ENCODE measurements at regions not wholly inside any gene's neighbourhood (a gene's known extent, or its start where the extent isn't known, plus 50 kb on each side); places are given as distances from the start of the nearest gene placed in this dataset.
A peak's percentile ranks its signal among the peaks of the same experiment; 100 is the strongest.

DNA sequence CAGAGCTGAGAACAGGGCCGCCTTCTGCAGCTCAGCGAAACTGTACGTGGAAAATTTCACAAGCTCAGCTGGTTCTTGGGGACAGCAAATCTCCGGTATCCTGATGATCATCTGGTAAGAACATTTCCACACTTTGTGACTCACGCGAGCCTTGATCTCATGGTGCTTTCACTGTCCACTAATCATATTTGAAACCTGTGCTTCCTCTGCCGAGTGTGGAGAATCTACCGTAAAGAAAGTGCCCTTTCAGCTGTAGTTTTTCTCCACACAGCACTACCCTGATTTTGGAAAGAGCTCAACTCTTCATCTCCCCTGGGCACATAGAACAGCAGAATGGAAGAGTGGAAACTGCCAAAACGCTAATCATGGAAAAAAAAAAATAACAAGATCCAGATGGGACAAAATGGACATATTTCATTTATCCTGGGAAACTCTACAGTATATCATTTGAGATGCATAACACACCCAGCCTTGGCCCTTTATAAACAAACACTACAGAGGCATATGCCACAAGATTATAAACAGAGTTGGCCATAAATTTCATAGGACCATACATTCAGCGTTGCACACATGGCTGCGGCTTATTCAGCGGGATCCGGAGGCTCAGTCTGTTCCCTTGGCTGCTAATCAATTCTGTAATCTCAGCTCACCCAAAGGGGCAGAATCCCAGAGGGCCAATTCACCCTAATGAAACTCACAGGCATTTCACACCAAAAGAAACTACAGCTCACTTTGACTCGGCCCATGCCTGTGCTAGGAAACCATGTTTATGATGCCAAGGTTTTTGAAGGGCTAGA is 434.5 kb downstream of the HDGFL1 start:
- DNase-seq = no peak

DNA sequence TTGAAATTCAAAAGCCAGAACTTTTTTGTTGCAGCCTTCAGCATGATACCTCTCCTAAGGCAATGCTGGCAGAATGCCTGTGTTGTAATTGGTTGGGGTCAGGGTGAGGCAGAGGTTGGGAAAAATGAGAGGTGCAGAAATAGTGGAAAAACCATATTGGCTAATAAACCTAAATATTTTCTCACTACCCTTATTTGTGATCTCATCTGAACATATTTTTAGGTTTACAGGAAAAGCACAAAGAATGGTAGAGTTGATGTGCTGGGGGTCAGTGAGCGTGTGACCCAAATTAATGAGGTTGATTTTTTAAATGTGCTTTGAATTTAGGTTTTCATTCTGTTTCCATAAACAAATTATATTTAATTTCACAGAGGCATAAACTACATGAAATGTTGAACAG is 437.3 kb downstream of the HDGFL1 start:
- no peak for DNase-seq

DNA sequence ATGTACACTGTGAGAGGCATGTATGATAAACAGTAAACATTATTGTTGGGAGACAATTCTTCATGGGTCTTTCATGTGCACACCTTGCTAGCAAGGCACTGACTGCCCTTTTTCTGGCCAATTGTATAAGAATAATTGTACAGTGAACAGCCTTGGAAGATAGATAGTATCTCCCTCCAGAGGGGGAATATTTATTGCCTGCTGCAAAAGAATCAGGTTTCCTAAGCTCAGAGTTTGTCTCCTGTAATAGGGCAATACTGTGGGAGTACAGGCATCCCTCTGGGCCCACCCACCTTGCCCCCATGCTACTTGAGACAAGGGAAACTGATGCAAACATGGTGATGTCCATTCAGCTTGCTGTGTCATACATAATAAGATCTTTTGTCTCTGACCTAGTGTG is 442.2 kb downstream of the HDGFL1 start:
- DNase-seq = no peak

DNA sequence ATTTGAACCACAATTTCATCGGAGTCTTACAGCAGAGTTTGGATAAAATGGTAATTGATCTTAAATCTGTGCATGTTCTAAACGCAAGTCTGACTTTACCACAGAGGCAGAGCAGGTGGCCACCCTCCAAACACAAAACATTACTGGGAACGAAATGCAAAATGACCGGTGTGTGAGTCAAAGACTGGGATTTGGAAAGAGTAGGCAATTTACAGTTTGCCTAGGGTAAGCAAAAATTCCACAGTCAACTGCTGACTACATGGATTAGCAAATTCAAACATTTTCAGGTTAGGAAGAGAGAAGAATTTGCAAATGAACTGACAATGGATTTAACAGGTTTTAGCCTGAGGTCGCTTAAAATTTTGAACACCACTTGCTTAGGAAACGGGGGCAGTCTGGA is 444.4 kb downstream of the HDGFL1 start:
- no peak for DNase-seq

DNA sequence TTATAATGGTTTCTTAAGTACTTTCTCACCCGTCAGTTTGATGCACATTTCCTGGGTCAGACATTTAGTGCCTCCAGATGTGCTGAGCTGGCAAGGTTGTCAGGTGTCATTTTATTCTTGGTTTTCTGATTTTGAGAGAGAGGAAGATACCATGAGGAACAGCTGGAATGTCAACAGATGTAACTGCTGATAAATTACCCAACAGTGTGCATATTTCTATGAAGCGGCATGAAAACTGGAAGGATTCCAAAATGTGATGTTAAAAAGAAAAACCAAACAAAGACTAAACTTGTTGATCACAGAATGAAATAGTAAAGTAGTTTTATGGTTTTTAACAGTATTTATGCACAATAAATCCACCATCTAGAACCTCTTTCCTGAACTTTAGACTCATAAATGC is 447.3 kb downstream of the HDGFL1 start:
- no peak for DNase-seq

DNA sequence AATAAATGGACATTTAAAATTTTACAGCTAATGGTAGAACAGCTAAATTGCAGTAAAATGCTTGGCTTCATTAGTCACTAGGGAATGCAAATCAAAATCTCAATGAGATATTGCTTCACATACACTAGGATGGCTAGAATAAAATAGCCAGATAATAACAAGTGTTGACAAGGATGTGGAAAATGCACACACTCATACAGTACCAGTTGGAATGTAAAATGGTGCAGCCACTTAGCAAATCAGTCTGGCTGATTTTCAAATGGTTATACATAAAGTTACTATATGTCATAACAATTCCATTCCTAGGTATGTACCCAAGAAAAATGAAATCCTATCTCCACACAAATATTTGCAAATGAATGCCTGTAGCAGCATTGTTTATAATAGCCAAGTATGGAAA is 452.1 kb downstream of the HDGFL1 start:
- no peak for DNase-seq

DNA sequence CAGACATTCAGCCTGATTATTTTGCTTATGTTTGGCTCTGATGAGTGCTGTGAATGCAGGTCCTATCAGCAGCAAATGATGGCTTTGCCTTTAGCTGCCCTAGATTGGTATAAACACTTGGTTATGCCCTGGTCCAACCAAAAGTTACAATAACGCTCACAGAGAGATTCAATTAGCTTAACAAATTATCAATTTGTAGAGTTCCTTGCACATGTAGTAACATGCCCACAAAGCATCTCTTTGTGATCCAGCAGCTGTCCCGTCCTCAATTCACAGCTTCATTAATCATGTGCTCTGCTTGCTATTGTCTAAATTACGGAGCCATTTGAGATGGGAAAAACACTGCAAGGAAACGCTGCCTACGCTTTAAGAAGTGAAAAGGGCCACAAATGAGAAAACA is 457.9 kb downstream of the HDGFL1 start:
- peak in 43 of 56 donors; percentile 1 to 76 (median 39) for DNase-seq

DNA sequence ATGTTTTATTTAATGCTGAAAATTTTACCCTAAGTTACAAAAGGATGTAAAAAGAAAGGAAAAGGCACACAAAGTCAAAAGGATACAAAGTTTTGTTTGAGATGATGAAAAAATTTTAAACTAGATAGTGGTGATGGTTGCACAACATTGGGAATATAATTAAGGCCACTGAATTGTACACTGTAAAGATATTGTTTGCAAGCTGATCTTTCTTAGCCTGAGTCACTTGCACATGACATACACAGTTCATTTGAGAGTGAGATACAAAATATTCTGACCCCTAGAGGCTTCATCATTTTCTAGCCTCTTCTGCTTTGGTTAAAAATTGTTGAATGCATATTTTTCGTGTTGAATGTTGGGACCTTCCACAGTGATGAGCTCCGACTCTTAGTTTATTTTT is 462.6 kb downstream of the HDGFL1 start:
- no peak for DNase-seq

DNA sequence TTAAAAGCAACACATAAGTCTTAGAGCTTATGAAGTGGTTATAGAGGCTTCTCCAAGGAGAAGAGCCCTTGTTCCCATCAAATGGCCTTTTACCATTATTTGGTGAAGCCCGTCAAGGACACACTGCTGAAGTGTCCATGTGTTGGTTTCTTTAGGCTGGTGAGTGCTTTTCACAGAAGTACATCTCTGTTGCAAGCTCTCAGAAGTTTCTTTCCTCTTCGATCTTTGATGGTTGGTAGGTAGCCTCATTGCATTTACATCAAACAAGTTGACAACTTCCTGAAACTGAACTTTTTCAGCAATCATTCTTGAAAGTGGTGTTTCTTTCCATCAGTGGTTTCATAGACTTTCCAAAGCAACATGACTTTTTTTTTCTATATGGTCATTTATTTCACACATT is 465.6 kb downstream of the HDGFL1 start:
- DNase-seq = no peak

DNA sequence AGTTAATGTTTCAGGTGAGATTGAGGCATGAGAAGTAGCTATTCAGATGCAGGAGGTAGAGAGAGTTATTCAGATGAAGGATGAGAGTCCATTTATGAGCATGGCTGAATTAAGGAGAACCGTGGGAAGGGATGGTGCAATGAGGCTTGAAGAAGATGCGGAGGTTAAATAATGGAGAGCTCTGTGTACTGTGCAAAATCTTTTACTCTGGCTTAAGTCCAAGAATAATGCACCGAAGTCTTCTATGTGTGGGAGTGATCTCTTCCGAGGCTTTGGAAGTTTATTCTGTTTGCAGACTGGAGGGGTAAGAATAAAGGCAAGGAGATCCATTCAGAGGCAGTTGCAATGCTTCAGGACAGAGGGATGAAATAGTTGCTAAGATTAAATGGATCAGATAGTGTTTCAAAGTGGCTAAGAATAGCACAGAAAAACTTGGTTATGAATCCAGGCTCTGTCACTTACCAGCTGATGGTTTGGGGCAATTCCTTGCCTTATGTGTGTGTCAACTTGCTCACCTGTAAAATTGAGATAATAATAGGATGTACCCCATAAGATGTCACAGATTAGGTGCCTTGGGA is 467.1 kb downstream of the HDGFL1 start:
- DNase-seq = no peak

DNA sequence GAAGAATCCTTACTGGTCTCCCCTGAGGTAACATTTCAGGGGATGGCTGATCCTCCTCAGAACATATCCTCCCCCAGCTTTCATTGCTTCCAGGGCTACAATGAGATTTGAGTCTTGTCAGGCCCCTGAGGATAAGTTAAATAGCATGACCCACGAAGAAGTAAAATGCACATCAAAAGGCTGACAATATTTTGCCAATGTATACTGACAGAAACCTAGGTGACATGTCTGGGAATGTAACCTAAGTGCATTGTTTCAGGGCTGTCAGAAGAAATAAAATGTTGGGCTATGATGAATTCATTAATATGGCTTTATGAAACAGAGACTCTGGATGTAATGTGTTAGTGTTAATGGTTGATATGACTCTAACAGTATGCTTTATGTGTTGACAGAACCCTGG is 471.5 kb downstream of the HDGFL1 start:
- DNase-seq = no peak

DNA sequence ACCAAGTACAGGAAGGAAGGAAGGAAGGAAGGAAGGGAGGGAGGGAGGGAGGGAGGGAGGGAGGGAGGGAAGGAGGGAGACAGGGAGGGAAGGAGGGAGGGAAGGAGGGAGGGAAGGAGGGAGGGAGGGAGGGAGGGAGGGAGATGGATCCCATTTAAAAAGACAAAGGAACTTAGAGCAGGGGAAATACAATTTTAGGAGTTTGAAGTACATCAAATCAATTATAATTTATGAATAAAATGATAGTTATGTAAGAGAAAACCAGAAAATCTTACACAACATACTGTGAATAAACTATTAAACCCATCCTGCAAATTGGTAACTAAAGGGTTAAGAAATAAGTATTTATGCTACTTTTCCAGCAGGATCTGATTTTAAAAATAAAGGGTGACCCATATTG is 475.9 kb downstream of the HDGFL1 start:
- DNase-seq = no peak

DNA sequence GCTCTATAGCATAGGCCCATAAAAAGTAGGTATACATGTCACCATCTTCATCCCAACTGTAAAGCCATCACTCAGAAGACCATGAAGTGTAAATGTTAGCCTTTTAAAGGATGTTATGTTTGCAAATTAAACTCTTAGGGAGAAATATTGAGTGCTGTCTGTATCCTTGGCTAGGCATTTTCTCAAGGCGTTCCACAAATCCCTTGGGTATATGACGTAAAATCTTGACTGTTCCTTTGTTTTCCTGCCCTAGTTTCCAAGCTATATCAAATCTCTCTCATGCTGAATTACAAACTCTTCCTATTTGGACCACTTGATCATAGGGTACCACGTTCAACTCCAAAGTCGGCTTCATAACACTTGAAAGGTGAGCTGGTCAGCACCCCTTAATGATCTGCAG is 486.2 kb downstream of the HDGFL1 start:
- DNase-seq = no peak

DNA sequence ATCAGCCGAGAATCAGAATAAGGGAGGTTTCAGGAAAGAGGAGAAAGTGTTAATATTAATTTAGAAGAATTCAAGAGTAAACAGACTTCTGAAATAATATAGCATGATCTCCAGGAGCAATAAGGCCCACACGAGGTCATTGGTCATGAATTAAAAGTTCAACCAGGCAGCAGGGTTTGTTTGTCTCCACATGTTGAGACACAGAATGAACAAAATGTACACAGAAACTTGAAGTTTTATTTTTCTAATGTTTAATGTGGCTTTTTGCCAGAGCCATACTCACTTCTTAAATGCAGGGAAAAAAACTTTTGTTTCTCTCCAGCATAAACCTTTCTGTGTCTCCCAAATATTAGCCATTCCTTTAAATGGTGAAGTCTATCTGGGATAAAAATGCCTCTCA is 504.5 kb downstream of the HDGFL1 start:
- no peak for DNase-seq

DNA sequence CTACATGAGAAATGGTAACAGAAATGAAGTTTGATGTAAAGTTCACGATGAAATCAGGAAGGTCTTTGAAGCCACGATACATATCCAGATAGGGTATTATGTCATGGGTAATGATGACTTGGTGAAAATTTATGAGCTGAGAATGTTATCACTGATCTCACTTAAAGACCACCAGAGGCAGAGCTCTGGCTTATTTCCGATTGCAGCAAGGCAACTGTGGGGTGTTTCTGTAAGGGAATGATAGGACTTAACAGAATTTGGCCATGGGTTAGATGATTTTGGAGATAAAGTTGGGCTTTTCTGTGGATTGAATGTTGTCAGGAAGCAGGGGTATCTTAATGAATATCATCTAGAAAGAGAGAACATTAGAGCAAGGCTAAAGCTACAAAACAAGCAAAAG is 508.4 kb downstream of the HDGFL1 start:
- no peak for DNase-seq

DNA sequence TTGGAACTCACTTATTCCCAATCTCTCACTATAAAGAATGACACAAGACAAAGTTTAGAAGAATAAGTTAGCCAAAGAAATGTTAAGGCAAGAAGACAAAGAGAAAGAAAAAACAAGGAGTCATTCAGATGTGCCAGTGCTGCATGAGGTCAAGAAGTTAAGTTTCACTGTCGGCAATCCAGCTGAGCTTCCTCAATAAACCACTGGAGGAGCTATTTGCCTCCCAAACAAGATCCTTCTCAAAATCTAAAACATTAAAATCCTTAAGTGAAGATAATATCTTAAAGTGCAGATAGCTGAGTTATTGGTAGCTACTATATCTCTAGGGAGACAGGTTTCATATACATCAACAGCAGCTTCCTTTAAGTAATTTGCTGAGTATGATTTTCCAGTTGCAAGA is 512.3 kb downstream of the HDGFL1 start:
- DNase-seq = no peak

DNA sequence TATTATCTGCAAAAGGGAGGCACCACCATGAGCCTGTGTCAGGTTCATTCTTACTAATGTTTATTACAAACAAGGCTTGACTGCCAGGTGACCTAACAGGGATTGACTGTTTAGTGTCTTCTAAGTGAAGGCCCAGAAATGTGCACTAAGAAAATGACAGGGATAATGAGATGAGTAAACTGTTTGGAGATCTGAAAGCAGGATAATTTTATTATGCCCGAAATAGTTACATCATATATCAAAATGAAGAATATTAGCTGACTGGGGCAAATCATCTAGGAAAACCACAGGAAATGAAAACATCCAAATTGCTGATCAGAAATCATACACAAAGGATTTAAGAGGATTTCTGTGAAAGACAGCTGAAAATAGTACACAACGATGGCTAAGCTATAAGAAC is 516.7 kb downstream of the HDGFL1 start:
- DNase-seq = no peak

DNA sequence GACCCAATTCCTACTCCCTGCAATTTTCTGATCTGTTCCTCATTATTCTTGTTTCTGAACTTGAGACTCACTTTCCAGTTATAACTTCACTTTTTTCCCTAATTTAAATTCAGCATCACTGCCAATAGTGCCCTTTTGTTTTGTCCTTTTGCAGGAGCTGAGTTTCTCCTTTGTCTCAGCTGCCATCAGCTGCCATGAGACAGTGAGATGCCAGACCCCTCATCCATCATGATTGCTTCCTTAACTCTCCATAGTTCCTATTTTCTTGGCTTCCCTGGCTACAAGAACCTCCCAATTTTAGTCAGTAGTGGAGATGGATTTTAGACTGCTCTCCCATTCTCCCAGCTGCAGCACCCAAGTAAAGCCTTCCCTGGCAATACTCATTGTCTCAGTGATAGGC is 518.1 kb downstream of the HDGFL1 start:
- no peak for DNase-seq

DNA sequence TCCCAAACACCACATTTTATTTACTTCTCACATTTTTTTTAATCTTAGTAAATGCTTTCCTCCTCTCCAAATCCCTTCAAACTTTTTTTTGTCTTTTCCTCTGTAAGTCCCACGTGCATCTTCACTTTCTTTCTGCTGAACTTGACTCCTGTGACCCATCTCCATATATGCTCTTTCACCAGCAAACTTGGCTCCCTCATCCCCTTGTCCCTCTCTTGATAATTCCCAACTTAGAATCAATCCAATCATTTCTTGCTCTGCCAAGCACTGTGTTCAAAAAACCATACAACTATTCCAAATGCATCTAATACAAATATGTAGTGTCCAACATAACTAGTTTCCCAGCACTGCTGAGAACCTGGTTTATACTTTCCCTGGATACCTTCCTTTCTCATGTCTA is 519.4 kb downstream of the HDGFL1 start:
- DNase-seq = no peak

DNA sequence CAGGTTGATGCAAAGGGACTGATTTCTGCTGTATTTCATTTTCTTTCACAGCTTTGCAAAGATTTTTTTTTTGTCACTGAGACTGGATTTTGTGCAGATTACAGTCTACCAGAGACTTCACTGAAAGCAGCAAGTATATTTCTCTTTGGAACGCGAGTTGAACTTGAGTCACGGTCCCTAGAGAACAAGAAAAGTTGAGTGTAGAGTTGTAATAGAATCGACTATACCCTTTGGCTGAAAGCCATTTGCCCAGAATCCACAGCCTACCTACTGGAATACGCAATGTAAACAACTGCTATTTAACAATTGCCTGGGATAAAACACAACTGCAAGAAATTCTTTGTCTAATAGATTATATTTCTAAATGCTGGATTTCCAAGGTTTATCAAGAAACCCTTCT is 520.6 kb downstream of the HDGFL1 start:
- no peak for DNase-seq

DNA sequence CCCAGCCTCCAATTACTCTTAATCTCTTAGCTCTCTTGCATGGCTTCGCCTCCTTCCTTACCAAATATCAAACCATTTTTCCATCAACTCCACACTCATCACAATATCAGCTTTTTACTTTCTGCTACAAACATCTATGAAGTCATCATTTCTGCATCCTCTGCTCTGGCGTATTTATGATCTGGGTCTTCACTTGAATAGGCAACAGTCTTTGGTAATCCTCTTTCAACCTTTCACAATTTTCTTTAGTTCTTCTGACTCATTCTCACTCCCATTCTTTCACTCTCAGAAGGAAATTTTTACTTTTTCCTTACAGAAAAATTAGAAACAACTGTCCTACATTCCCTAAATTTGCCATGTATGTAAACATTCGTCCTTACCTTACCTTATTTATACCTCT is 522.4 kb downstream of the HDGFL1 start:
- DNase-seq = no peak

DNA sequence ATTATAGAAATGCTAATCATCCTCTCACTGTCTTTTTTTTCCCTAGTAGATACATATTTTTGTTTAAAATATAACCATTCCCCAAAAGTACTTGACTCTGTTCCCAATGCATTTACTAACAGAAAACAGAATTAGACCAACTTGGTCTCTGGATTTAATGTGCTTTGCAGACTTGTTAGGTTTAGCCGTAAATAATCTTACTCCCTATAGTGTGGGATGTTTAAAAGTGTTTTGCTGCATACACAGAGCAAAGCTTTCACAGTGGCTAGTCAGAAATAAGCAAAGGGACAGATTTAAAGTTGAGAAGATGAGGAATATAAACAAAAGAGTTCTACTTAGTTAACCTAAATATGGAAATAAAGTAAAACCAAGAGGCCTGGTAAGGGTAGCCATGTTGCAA is 527.5 kb downstream of the HDGFL1 start:
- DNase-seq = no peak

DNA sequence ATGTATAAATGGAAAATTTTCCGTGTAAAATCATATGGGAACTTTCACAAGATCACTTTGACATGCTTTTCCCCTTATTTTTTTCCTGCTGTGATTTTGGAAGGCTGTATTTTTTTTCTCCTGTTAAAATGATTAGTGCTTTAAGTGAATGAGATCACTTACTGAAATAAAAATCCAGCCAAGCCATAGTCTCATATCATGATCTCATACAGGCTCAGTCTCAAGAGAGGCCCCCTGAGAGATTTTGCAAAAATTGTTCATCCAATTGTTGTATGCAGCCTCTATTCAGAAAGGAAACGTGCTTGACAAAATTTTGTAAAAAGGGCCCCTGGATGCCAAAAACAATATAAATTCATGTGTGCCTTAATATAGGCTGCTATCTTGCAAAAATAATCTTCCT is 528.2 kb downstream of the HDGFL1 start:
- DNase-seq = no peak

DNA sequence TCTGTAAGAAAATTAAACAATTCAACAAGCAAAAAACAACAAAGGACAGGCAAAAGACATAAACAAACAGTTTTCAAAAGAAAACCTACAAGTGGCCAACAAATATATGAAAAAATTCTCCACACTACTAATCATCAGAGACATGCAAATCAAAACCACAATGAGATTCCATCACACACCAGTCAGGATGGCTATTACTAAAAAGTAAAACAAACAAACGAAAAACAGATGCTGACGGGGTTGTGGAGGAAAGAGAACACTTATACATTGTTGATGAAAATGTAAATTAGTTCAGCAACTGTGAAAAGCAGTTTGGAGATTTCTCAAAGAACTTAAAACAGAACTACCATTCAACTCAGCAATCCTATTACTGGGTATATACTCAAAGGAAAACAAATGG is 537.6 kb downstream of the HDGFL1 start:
- DNase-seq = no peak

Measured in nucleus accumbens (tissue), 56 donors.